Activated naive CD4-positive, alpha-beta T cell treated with anti-CD3 and anti-CD28 coated beads, Interleukin-2, amount 50 U/mL, for 24 hours (primary cell): ENCODE measurements at regions not wholly inside any gene's neighbourhood (a gene's known extent, or its start where the extent isn't known, plus 50 kb on each side); places are given as distances from the start of the nearest gene placed in this dataset.
"Not testable (repeated sequence)": the region's sequence is repeated elsewhere in the genome, so short reads cannot be mapped to it uniquely, and the experiment has no call there.

ENCODE experiments used
- H3K27ac Mint-ChIP-seq: one replicate; pipeline ENCODE4 v1.8.0; 2021; ENCODE audit warnings: mild to moderate bottlenecking, mixed read lengths
- H3K27me3 Mint-ChIP-seq: one replicate; pipeline ENCODE4 v1.8.0; 2021; ENCODE audit warnings: mixed read lengths
- H3K36me3 Mint-ChIP-seq: one replicate; pipeline ENCODE4 v1.8.0; 2021; ENCODE audit warnings: mixed read lengths
- H3K4me1 Mint-ChIP-seq: one replicate; pipeline ENCODE4 v1.8.0; 2021; ENCODE audit warnings: mixed read lengths
- H3K4me3 Mint-ChIP-seq: one replicate; pipeline ENCODE4 v1.8.0; 2021; ENCODE audit warnings: mild to moderate bottlenecking, mixed read lengths
- H3K9me3 Mint-ChIP-seq: one replicate; pipeline ENCODE4 v1.8.0; 2021; ENCODE audit warnings: mixed read lengths

- Mint-ChIP-seq H3K9me3 (no peaks in the 10 kb centered on the region), H3K4me3 (no peak overlapping the region), H3K27ac (no peak overlapping the region), H3K36me3 (no peaks in the 10 kb centered on the region), H3K4me1 (no peaks in the 10 kb centered on the region), H3K27me3 (peaks cover 2% of the 10 kb centered on the region)
These were observed 61.9 kb upstream of the TARDBP start for GRCh38 chr1:10950316-10951172.

GRCh38 chr1:10951298-10951697 is 61.2 kb upstream of the TARDBP start:
- H3K36me3 Mint-ChIP-seq, H3K9me3 Mint-ChIP-seq, H3K4me3 Mint-ChIP-seq, H3K27ac Mint-ChIP-seq, H3K4me1 Mint-ChIP-seq, H3K27me3 Mint-ChIP-seq: not testable (repeated sequence)

- no peaks in the 10 kb centered on the region for H3K36me3 Mint-ChIP-seq
- no peak overlapping the region for H3K27ac Mint-ChIP-seq
- H3K4me1 Mint-ChIP-seq, result no peaks in the 10 kb centered on the region
- no peaks in the 10 kb centered on the region for H3K9me3 Mint-ChIP-seq
- H3K27me3 Mint-ChIP-seq, result no peaks in the 10 kb centered on the region
- no peak overlapping the region for H3K4me3 Mint-ChIP-seq
These were observed 60.5 kb upstream of the TARDBP start for GRCh38 chr1:10951961-10952360.

GRCh38 chr1:10953505-10954193 is 58.8 kb upstream of the TARDBP start:
- H3K27ac Mint-ChIP-seq, result no peak overlapping the region
- no peak overlapping the region for H3K4me3 Mint-ChIP-seq
- H3K36me3 Mint-ChIP-seq, result no peaks in the 10 kb centered on the region
- H3K9me3 Mint-ChIP-seq, result no peaks in the 10 kb centered on the region
- no peaks in the 10 kb centered on the region for H3K27me3 Mint-ChIP-seq
- H3K4me1 Mint-ChIP-seq, result no peaks in the 10 kb centered on the region

- no peak overlapping the region for H3K27ac Mint-ChIP-seq
- H3K27me3 Mint-ChIP-seq, result peaks cover 2% of the 10 kb centered on the region
- no peak overlapping the region for H3K4me3 Mint-ChIP-seq
These were observed 55.3 kb upstream of the TARDBP start for GRCh38 chr1:10957133-10957532.

GRCh38 chr1:10958614-10959013 is 53.8 kb upstream of the TARDBP start:
- Mint-ChIP-seq H3K36me3 (no peaks in the 10 kb centered on the region), H3K4me1 (no peaks in the 10 kb centered on the region), H3K4me3 (no peak overlapping the region), H3K27ac (no peak overlapping the region), H3K9me3 (no peaks in the 10 kb centered on the region), H3K27me3 (peaks cover 2% of the 10 kb centered on the region)

More at GRCh38 chr1:10957133-10957532, 55.3 kb upstream of the TARDBP start:
- no peaks in the 10 kb centered on the region for H3K9me3 Mint-ChIP-seq
- H3K4me1 Mint-ChIP-seq, result no peaks in the 10 kb centered on the region
- no peaks in the 10 kb centered on the region for H3K36me3 Mint-ChIP-seq

- Mint-ChIP-seq H3K36me3 (no peaks in the 10 kb centered on the region), H3K27me3 (peaks cover 2% of the 10 kb centered on the region), H3K27ac (no peak overlapping the region), H3K4me1 (peaks cover 10% of the 10 kb centered on the region), H3K9me3 (no peaks in the 10 kb centered on the region), H3K4me3 (no peak overlapping the region)
These were observed 51.8 kb upstream of the TARDBP start for GRCh38 chr1:10960411-10961299.

GRCh38 chr1:10961300-10961833 is 51.1 kb upstream of the TARDBP start:
- Mint-ChIP-seq H3K4me3 (no peak overlapping the region), H3K9me3 (no peaks in the 10 kb centered on the region), H3K4me1 (peaks cover 14% of the 10 kb centered on the region), H3K36me3 (no peaks in the 10 kb centered on the region), H3K27ac (no peak overlapping the region), H3K27me3 (peaks cover 2% of the 10 kb centered on the region)

- Mint-ChIP-seq H3K9me3 (no peaks in the 10 kb centered on the region), H3K4me1 (peaks cover 14% of the 10 kb centered on the region), H3K27me3 (peaks cover 2% of the 10 kb centered on the region), H3K27ac (no peak overlapping the region), H3K36me3 (no peaks in the 10 kb centered on the region), H3K4me3 (no peak overlapping the region)
These were observed 50.0 kb upstream of the TARDBP start for GRCh38 chr1:10962483-10962882.
